WERI-Rb-1 (cell line): ENCODE measurements at regions not wholly inside any gene's neighbourhood (a gene's known extent, or its start where the extent isn't known, plus 50 kb on each side); places are given as distances from the start of the nearest gene placed in this dataset.

Experiments used
- DNase-seq: peaks from one replicate; pipeline ENCODE4 v3.0.0-alpha.2; 2020
- H3K27ac ChIP-seq: fragments of 250-450 bp; sonication (Bioruptor Pico); 2 replicates; pipeline ENCODE4 v1.5.1; 2020; ENCODE audit warnings: mild to moderate bottlenecking, moderate library complexity
- H3K27me3 ChIP-seq: fragments of 250-450 bp; sonication (Bioruptor Pico); 2 replicates; pipeline ENCODE4 v1.5.1; 2021; ENCODE audit warnings: mild to moderate bottlenecking, low read depth, moderate library complexity; ENCODE audit not compliant: insufficient read depth, severe bottlenecking
- H3K36me3 ChIP-seq: fragments of 250-450 bp; sonication (Bioruptor Pico); 2 replicates; pipeline ENCODE4 v1.5.1; 2020; ENCODE audit warnings: mild to moderate bottlenecking, moderate library complexity
- H3K4me3 ChIP-seq: 2 replicates; pipeline ENCODE4 v1.5.1; 2011; ENCODE audit warnings: low read depth, mild to moderate bottlenecking, control low read depth, low read length
- H3K9me3 ChIP-seq: fragments of 250-450 bp; sonication (Bioruptor Pico); 2 replicates; pipeline ENCODE4 v1.5.1; 2021; ENCODE audit warnings: mild to moderate bottlenecking, moderate library complexity; ENCODE audit not compliant: severe bottlenecking
- TF ChIP-seq, protein P1 (sequence below): IDR thresholded peaks from 2 replicates; pipeline ENCODE4 v1.5.1; 2011; ENCODE audit warnings: low read depth, mild to moderate bottlenecking, control low read depth, inconsistent platforms, low read length

DNA sequence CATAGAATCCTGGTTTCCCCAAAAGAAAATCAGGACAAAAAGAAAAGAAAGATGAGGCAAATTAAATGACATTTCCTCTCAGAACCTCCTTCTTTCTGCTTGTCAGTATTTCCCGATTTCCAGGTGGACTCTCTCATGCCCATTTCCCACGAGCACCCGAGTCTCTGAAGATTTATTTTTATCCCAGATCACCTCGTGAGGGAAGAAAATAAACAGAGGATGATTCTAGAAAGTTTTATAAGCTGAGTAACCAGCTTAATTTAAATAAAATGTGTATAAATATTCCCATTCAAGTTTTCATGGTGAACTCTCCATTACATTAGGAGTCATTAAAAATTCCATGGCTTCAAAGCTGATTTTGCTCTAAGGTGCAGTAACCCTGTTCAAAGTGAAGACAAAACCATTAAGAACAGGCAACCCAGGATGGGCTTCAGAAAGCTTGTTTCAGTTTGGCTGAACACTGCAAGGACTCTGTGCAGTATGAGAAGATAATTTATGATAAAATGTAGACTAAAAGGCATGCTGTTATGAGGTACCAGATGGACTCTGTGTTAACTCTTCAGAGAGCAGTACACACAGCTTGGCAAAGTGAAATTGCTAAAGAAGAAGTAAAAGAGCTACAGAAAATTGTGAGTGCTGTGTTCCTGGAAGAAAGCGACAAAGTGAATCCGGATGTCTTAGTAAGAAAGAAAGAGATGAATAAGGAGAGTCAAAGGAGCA lies 521.3 kb upstream of the LRRN3 start:
- DNase-seq, result no peak
- no peak overlapping the region for H3K27ac ChIP-seq
- H3K27me3 ChIP-seq, result no peaks in the 10 kb centered on the region
- no peak overlapping the region for H3K4me3 ChIP-seq
- no peaks in the 10 kb centered on the region for H3K36me3 ChIP-seq
- no peaks in the 10 kb centered on the region for H3K9me3 ChIP-seq
- TF ChIP-seq, protein P1, sequence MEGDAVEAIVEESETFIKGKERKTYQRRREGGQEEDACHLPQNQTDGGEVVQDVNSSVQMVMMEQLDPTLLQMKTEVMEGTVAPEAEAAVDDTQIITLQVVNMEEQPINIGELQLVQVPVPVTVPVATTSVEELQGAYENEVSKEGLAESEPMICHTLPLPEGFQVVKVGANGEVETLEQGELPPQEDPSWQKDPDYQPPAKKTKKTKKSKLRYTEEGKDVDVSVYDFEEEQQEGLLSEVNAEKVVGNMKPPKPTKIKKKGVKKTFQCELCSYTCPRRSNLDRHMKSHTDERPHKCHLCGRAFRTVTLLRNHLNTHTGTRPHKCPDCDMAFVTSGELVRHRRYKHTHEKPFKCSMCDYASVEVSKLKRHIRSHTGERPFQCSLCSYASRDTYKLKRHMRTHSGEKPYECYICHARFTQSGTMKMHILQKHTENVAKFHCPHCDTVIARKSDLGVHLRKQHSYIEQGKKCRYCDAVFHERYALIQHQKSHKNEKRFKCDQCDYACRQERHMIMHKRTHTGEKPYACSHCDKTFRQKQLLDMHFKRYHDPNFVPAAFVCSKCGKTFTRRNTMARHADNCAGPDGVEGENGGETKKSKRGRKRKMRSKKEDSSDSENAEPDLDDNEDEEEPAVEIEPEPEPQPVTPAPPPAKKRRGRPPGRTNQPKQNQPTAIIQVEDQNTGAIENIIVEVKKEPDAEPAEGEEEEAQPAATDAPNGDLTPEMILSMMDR, result no peak

DNA sequence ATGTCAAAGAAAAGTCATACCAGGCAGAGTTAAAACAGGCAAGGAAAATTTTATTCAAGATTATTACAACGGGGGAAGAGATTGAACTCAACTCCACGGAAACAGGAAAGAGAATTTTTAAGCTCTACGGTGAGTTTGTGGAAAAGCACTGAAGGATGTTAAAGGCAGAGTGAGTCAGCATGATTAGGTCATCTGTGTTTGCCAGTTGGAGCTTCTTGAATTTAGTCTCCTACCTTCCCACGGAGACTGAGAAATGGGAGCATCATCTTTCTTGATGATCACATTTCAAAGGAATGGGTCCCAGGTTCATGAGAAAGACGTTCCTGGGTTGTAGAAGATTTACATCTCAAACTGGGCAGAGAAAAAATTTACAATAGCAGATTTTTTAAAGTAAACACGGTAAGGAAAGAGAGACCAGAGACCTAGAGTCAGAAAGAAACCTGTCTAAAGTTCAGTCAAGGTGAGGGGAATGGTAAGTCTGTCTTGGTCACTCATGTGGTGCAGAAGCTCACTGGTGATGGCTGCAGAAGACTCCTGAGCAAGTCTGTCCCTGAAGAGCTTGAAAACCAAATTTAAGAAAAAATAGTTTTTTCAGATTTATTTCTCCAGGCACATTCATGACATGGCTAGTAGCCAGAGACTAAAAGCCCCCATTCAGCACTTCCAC lies 516.9 kb upstream of the LRRN3 start:
- no peak overlapping the region for H3K4me3 ChIP-seq
- no peaks in the 10 kb centered on the region for H3K9me3 ChIP-seq
- DNase-seq, result no peak
- no peaks in the 10 kb centered on the region for H3K36me3 ChIP-seq
- no peaks in the 10 kb centered on the region for H3K27me3 ChIP-seq
- H3K27ac ChIP-seq, result no peak overlapping the region
- TF ChIP-seq, protein P1, result no peak

DNA sequence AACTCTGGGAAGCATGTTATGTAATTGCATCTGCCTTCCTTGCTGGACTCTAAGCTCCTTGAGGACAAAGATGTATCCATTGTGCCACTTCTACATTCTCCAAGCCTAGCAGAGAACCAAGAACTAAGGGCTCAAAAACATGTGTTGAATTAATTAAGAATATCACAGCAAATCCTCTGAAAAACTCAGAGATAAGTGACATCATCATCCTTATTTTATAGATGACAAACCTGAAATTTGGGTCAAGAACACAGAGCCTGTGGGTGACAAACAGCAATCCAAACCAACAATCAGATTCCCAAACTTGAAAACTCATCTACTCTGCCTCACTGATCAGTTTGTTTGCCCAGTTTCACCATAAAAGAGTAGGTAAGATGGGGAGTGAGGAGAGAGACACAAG lies 503.6 kb upstream of the LRRN3 start:
- no peaks in the 10 kb centered on the region for H3K36me3 ChIP-seq
- TF ChIP-seq, protein P1, result no peak
- H3K27ac ChIP-seq, result no peak overlapping the region
- no peaks in the 10 kb centered on the region for H3K27me3 ChIP-seq
- no peak for DNase-seq
- no peaks in the 10 kb centered on the region for H3K9me3 ChIP-seq
- no peak overlapping the region for H3K4me3 ChIP-seq

DNA sequence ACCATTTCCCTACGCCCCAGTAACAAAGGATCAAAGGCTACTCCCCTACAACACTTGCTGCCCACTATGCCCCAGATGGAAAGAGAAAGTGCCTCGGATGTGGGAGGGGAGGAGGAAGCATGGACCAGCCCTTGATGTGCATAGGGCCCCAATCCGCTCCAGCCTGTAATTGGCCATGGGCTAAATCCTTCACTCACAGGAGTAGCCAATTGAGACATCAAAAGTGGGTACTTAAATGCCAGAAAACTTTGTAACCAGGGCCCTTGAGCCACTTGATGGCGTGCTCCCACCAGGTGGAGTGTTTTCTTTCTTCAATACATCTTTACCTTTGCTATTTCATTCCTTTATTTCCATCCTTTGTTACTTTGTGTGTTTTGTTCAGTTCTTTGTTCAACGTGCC lies 500.5 kb upstream of the LRRN3 start:
- Histone ChIP-seq H3K27ac (no peak overlapping the region), H3K27me3 (no peaks in the 10 kb centered on the region), H3K9me3 (no peaks in the 10 kb centered on the region), H3K36me3 (no peaks in the 10 kb centered on the region), H3K4me3 (peak overlapping the region; percentile 19; the same call in 1 of the 2 replicates)
- TF ChIP-seq, protein P1, result 0 out of 2 replicates have a peak, but pooled peaks have one; percentile 12
- DNase-seq, result peak; percentile 83

DNA sequence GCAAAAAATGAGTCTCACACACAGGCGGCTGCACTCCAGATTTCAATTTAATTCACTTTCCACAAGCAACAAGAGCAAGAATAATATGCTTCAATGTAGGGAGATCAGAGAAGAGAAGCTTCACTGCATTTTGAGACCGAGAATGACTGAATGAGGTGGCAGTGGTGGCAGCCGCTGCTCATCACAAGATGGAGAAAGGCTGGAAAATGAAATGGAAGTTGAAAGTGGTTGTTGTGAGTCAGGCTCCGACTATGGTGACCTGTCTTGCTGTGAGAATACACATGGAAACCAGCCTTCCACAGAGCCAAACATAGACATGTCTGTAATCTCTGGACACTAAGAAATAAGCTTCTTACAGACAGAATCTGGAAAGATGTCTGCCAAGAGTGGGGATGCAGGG lies 499.6 kb upstream of the LRRN3 start:
- H3K9me3 ChIP-seq, result no peaks in the 10 kb centered on the region
- H3K36me3 ChIP-seq, result no peaks in the 10 kb centered on the region
- no peak overlapping the region for H3K27ac ChIP-seq
- H3K4me3 ChIP-seq, result no peak overlapping the region
- TF ChIP-seq, protein P1, result no peak
- no peaks in the 10 kb centered on the region for H3K27me3 ChIP-seq
- peak; percentile 19 for DNase-seq
